IPS-11a (cell line): ENCODE measurements at regions not wholly inside any gene's neighbourhood (a gene's known extent, or its start where the extent isn't known, plus 50 kb on each side); places are given as distances from the start of the nearest gene placed in this dataset.
"Not testable (repeated sequence)": the region's sequence is repeated elsewhere in the genome, so short reads cannot be mapped to it uniquely, and the experiment has no call there.

ENCODE experiments used
- H3K4me3 ChIP-seq: one replicate; pipeline ENCODE4 v1.5.1; 2013; ENCODE audit warnings: low read depth, low read length, control low read depth

DNA sequence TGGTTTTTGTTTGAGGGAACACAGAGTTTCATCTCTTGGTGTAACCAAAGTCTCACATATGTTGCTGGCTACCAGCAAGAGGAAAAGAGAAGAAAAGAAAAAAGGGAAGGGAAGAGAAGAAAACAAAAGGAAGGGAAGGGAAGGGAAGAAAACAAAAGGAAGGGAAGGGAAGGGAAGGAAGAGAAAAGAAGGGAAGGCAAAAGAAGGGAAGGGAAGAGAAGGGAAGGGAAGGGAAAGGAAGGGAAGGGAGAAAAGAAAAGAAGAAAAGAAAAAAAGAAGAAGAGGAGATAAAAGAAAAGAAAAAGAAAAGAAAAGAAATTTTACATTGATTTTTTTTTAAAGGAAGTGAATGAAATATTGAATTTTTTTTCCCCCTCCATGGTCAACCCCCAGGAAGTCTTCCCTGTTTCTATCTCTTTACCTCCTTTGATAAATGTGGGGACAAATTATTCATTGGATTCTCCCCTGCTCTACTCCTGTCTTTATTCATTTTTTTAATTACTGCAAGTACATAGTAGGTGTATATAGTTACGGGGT lies 228.0 kb downstream of the SHOX start:
- H3K4me3 ChIP-seq, result no peak overlapping the region

GRCh38 chrX:857376-857775 lies 226.8 kb downstream of the SHOX start:
- no peak overlapping the region for H3K4me3 ChIP-seq

- no peak overlapping the region for H3K4me3 ChIP-seq
Observed at GRCh38 chrX:856566-857290, 226.1 kb downstream of the SHOX start.

- H3K4me3 ChIP-seq, result no peak overlapping the region
Observed at GRCh38 chrX:853304-853703, 222.7 kb downstream of the SHOX start.

DNA sequence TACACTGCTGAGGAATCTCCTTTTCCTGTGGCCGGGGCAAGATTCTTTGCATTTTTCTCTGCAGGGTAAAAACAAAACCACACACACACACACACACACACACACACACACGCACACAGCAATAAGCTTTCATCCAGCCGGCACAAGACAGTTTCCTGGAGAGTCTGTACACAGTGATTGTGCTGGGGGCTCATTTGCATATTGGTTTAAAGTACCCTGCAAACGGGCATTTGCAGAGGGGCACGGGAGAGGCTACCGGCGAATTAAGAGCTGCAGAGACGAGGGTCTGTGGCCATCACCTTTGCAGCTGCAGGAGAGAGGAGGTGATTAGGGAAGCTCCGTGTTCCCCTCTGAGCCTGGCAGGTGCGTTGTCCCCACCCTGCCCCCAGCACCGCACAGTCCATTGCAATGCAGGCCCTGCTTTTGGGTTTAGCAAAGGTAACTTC lies 219.9 kb downstream of the SHOX start:
- no peak overlapping the region for H3K4me3 ChIP-seq

- H3K4me3 ChIP-seq, result no peak overlapping the region
Observed at GRCh38 chrX:848386-848785, 217.8 kb downstream of the SHOX start.

GRCh38 chrX:843306-843705 lies 212.7 kb downstream of the SHOX start:
- no peak overlapping the region for H3K4me3 ChIP-seq

DNA sequence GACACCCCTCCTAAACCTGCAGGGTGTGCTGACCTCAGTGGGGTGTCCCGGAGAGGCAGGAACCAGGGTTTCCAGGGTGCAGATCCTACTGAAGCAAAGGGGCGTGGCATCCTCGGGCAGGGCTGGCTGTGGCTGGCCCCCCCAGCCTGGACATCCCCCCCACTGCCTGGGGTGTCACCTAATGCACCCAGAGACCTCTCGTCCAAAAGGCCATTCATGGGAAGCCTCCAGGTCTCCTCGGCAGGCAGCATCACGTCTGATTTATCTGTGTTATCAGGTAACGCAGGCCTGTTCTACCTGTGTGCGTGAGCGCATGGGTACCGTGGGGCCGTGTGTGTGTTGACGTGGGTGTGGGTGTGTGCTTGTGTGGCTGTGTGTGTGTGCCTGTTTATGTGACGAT lies 210.0 kb downstream of the SHOX start:
- H3K4me3 ChIP-seq, result no peak overlapping the region

GRCh38 chrX:838666-839065 lies 208.1 kb downstream of the SHOX start:
- H3K4me3 ChIP-seq, result not testable (repeated sequence)

GRCh38 chrX:835857-836256 lies 205.3 kb downstream of the SHOX start:
- H3K4me3 ChIP-seq, result not testable (repeated sequence)

GRCh38 chrX:830532-830931 lies 199.9 kb downstream of the SHOX start:
- H3K4me3 ChIP-seq, result no peak overlapping the region

DNA sequence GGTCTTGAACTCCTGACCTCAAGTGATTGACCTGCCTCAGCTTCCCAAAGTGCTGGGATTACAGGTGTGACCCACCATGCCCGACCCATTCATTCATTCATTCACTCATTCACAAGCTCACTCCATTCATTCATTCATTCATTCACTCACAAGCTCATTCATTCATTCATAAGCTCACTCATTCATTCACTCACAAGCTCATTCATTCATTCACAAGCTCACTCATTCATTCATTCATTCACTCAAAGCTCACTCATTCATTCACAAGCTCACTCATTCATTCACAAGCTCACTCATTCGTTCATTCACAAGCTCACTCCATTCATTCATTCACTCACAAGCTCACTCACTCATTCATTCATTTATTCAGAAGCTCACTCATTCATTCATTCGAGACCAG lies 198.6 kb downstream of the SHOX start:
- no peak overlapping the region for H3K4me3 ChIP-seq

DNA sequence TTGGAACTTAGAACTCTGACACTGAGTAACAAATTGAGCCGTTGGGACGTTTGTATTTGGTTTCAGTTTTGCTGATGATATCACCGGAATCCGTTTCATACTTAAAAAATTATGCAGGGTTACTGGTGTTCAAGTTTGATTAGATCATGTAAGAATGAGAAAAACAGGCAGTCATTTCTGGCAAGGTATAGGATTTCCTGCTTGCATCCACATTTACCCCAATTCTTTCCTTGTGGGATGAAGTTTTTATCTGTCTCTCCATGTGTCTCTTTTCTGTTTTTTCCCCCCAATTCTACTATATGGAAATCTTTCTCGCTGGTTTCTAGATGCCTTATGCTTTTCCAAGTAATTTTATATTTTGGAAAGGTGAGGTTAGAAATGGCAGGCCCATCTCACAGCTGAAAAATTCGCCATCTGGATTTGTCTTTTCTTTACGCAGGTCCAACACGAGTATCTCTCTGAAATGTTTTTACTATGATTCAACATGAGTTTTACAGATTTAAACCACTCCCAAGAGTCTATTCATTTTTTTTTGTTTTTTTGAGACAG lies 197.9 kb downstream of the SHOX start:
- no peak overlapping the region for H3K4me3 ChIP-seq

- no peak overlapping the region for H3K4me3 ChIP-seq
Observed at GRCh38 chrX:826448-826847, 195.9 kb downstream of the SHOX start.

- H3K4me3 ChIP-seq, result no peak overlapping the region
Observed at GRCh38 chrX:825991-826390, 195.4 kb downstream of the SHOX start.

GRCh38 chrX:823073-823472 lies 192.5 kb downstream of the SHOX start:
- not testable (repeated sequence) for H3K4me3 ChIP-seq

- no peak overlapping the region for H3K4me3 ChIP-seq
Observed at GRCh38 chrX:821327-822107, 190.9 kb downstream of the SHOX start.

DNA sequence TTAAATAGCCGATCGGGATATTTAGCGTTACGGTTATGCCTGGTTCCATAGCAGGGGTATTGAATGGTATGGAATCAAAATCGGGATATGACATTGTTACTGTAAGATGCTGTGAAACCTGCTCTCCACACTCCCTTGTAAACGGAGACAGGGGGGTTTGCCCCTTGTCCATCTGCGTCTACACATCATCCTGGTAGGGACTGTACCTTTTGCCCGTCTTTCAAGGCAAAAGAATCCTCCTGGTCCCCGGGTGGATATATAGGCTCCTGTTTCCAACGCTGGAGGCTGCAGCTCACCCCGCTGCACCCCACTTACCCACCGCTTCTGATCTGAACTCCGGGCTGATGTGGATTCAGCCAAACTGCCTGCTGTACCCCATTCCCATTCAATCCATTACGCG lies 189.1 kb downstream of the SHOX start:
- H3K4me3 ChIP-seq, result no peak overlapping the region

GRCh38 chrX:817759-818300 lies 187.2 kb downstream of the SHOX start:
- no peak overlapping the region for H3K4me3 ChIP-seq

DNA sequence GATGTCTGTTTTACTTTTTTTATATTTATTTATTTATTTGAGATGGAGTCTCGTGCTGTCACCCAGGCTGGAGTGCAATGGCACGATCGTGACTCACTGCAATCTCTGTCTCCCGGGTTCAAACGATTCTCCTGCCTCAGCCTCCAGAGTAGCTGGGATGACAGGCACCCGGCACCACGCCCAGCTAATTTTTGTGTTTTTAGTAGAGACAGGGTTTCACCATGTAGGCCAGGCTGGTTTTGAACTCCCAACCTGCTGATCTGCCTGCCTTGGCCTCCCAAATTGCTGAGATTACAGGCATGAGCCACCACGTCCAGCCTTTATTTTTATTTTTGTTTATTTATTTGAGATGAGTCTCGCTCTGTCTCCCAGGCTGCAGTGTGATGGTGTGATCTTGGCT lies 186.6 kb downstream of the SHOX start:
- not testable (repeated sequence) for H3K4me3 ChIP-seq

- no peak overlapping the region for H3K4me3 ChIP-seq
Observed at GRCh38 chrX:816411-816810, 185.8 kb downstream of the SHOX start.

GRCh38 chrX:810186-810585 lies 179.6 kb downstream of the SHOX start:
- no peak overlapping the region for H3K4me3 ChIP-seq
